ENCODE measurements at regions not wholly inside any gene's neighbourhood (a gene's known extent, or its start where the extent isn't known, plus 50 kb on each side); places are given as distances from the start of the nearest gene placed in this dataset.
A peak's percentile ranks its signal among the peaks of the same experiment; 100 is the strongest.
"Not testable (repeated sequence)": the region's sequence is repeated elsewhere in the genome, so short reads cannot be mapped to it uniquely, and the experiment has no call there.

DNA sequence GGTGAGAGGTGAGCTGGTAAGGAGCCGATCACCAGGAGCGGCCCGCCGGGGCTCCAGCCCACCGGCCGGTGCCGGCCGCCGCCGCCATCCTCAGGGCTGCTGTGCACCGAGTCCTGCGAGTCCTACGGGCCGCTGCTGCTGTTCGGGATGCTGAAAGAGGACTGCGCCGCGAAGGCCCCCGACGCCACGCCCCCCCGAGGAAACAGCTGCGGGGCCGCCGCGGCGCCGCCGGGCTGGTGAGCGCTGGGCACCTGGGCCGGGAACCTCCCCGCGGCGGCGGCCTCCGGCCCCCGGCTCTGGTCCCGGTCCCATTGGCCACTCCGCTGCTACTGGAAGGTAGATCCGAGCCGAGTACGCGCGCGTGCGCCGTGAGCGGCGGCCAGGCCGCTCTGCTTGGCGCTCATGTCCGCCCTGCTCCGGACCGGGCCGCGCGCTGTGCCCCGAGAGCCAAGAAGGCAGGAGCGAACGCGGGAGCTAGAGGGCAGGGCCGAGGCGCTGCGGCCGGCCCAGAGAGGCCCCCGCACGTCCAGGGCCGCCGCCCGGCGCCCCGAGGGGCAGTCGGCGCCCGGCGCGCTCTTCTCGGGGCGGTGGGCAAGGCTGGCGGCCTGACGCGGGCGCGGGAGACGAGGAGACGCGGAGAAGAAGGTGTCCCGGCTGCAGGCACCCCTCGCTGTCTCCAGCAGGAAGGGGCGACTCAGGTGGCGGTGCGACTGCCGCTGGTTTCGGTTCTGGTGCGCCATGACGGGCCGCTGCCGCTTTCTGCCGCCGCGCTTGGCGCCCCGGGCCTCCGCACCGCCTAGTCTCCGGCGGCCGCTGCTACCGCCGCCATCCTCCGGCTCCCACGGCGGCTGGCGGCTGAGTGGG lies 121.3 kb upstream of the WIPF3 start:
- H3K4me3 ChIP-seq (ENCODE audit: low read depth, low read length), result peak overlapping the region; percentile 60
- TF ChIP-seq, protein P1, sequence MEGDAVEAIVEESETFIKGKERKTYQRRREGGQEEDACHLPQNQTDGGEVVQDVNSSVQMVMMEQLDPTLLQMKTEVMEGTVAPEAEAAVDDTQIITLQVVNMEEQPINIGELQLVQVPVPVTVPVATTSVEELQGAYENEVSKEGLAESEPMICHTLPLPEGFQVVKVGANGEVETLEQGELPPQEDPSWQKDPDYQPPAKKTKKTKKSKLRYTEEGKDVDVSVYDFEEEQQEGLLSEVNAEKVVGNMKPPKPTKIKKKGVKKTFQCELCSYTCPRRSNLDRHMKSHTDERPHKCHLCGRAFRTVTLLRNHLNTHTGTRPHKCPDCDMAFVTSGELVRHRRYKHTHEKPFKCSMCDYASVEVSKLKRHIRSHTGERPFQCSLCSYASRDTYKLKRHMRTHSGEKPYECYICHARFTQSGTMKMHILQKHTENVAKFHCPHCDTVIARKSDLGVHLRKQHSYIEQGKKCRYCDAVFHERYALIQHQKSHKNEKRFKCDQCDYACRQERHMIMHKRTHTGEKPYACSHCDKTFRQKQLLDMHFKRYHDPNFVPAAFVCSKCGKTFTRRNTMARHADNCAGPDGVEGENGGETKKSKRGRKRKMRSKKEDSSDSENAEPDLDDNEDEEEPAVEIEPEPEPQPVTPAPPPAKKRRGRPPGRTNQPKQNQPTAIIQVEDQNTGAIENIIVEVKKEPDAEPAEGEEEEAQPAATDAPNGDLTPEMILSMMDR (IDR thresholded peaks at IDR 0.05; ENCODE audit: low read depth, low read length), result no peak

DNA sequence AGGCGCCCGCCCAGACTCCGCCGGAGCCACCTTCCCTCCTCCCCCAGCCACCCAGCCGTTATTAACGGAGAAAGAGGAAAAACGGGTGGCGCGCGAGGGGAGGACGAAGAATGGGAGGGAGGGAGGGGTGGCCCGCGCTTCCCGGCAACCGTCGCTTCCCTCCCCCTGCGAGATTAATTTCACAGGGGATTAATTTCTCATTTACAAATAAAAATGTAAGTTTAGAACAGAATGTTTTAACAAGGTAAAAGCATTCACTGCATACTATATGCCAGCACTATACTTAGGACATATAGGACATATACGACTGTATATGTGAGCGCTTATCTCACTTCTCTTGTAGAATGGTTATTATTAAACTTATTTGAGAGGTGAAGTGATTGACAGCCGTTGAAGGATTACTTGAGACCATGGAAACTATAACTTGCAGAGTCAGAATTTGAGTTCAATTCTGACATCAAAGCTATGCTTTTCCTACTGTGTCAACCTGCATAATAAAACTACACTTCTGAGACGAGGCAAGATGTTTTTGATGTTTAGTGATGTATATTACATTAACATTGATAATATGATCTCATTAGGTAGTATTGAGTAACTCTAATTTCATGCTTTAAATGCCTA lies 120.5 kb upstream of the WIPF3 start:
- peak overlapping the region; percentile 60 for H3K4me3 ChIP-seq (ENCODE audit: low read depth, low read length)

DNA sequence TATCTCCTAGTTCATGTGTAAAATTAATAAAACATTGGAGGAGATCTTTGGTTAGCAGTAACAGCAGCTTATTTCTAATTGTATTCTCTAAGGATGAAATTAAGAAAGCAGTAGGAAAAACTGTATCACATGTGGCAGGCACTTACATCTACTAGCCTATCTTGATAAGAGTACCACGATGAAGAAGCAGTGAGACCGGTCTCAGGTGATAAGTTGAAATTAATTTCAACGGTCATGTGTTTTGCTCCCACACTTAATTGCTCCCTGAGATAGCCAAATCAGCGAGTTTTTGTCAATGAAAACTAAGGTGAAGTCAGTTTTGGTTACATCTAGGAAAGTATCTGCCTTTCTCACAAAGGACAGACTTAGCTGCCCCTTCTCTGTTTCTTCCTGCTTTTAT lies 115.8 kb upstream of the WIPF3 start:
- not testable (repeated sequence) for H3K4me3 ChIP-seq (ENCODE audit: low read depth, low read length)

DNA sequence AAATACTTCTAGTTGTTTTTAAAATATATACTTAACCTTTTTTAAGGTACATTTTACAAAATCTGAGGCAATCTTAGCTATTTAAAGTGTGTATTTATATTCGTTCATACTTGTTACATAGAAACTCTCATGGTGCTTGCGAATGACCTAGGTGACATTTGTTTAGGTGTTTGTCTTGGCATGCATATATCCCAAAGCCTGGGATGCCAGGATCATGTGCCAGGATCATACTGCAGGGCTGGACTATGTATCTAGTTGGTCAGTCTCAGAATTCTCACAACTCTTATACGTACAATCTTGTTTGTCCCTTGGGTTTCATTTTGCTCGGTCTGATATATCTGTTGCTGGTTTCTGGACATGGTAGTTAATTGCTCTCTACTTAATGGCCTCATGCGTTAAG lies 109.9 kb upstream of the WIPF3 start:
- H3K4me3 ChIP-seq (ENCODE audit: low read depth, low read length), result not testable (repeated sequence)

DNA sequence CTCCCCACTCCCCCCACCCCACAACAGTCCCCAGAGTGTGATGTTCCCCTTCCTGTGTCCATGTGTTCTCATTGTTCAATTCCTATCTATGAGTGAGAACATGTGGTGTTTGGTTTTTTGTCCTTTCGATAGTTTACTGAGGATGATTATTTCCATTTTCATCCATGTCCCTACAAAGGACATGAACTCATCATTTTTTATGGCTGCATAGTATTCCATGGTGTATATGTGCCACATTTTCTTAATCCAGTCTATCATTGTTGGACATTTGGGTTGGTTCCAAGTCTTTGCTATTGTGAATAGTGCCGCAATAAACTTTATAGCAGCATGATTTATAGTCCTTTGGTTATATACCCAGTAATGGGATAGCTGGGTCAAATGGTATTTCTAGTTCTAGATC lies 106.6 kb upstream of the WIPF3 start:
- H3K4me3 ChIP-seq (ENCODE audit: low read depth, low read length), result not testable (repeated sequence)

DNA sequence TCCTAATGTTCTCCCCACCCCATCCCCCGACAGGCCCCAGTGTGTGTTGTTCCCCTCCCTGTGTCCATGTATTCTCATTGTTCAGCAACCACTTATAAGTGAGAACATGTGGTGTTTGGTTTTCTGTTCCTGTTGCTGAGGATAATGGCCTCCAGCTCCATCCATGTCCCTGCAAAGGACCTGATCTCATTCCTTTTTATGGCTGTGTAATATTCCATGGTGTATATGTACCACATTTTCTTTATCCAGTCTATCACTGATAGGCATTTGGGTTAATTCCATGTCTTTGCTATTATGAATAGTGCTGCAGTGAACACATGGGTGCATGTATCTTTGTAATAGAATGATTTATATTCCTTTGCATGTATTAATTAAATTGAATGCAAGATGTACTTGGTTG lies 104.8 kb upstream of the WIPF3 start:
- not testable (repeated sequence) for H3K4me3 ChIP-seq (ENCODE audit: low read depth, low read length)

DNA sequence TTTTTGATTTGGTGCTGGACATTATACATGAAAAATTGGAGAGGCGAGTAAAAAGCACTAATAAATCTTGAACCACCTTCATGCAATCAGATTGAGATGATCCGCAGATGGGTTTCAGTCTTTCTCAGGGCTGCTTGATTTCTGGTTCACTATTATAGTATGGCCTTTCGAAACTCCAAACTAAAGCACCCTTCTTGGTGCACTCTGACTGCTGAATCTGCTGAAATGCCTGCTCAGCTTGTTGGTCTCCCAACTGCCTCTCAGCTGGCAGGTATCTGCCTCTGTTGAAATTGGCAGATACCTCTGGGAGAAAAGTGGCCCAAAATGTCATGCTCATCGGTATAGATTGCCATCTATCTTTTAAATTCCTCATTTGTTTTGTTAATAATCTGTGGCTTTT lies 102.5 kb upstream of the WIPF3 start:
- not testable (repeated sequence) for H3K4me3 ChIP-seq (ENCODE audit: low read depth, low read length)

DNA sequence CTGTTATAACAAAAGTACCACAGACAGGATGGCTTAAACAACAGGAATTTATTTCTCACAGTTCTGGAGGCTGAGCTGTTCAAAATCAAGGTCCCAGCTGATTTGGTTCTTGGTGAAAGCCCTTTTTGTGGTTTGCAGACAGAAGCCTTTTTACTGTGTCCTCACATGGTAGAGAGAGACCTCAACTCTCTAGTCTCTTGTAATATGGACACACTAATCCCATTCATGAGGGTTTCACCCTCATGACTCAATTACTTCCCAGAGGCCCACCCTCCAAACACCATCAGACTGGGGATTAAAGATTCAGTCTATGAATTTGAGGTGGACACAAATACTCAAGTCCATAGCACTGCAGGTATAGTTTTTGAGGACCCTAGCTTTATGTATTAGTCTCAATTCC lies 97.3 kb upstream of the WIPF3 start:
- not testable (repeated sequence) for H3K4me3 ChIP-seq (ENCODE audit: low read depth, low read length)

DNA sequence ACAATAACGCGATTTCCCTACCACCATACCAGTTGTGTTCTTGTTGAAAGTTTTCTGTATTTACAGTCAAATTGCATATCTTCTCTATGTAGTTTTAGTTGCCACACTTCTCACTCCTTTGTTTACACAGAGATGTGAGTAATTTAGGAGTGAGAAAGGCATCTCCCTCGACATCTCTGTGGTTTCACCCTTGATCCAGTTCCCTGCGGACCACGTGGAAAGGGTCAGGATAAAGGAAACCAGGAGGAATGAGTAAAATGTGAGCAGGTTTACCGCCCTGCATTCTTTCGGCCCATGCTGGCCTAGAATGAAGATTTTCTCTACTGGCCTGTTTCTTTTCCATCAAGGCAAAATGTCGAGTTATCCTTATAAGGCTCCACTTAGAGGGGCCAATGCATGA lies 83.2 kb upstream of the WIPF3 start:
- H3K4me3 ChIP-seq (ENCODE audit: low read depth, low read length), result not testable (repeated sequence)

DNA sequence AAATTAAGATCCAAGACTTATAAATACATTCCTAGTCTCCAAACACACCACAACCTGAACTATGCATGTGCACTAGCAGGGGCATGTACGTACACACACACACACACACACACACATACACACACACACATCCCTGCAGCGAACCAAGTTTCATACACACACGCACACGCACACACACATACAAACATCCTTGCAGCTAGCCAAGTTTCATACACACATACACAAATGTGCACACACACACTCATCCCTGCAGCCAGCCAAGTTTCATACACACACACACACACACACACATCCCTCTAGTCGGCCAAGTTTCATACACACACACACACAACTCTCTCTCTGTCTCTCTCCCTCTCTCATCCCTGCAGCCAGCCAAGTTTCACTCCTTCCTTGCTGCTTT lies 82.7 kb upstream of the WIPF3 start:
- H3K4me3 ChIP-seq (ENCODE audit: low read depth, low read length), result no peak overlapping the region
- TF ChIP-seq, protein P1 (IDR thresholded peaks at IDR 0.05; ENCODE audit: low read depth, low read length), result no peak

DNA sequence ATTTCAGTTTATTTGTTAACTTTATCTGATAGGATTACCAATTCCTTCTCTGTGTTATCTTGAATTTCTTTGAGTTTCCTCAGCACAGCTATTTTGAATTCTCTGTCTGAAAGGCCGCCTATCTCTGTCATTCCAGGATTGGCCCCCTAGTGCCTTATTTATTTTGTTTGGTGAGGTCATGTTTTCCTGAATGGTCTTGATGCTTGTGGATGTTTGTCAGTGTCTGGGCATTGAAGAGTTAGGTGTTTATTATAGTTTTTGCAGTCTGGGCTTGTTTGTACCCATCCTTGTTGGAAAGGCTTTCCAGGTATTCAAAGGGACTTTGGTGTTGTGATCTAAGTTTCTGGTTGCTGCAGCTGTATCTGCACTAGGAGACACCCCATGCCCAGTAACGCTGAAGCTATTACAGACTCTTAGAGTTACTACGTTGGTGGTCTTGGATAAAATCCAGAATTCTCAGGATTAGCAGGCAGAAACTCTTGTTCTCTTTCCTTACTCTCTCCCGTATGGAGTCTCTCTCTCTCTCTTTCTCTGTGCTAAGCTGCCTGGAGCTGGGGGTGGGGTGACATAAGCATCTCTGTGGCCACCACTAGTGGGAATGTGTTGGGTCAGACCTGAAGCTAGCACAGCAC lies 76.7 kb upstream of the WIPF3 start:
- H3K4me3 ChIP-seq (ENCODE audit: low read depth, low read length), result not testable (repeated sequence)

DNA sequence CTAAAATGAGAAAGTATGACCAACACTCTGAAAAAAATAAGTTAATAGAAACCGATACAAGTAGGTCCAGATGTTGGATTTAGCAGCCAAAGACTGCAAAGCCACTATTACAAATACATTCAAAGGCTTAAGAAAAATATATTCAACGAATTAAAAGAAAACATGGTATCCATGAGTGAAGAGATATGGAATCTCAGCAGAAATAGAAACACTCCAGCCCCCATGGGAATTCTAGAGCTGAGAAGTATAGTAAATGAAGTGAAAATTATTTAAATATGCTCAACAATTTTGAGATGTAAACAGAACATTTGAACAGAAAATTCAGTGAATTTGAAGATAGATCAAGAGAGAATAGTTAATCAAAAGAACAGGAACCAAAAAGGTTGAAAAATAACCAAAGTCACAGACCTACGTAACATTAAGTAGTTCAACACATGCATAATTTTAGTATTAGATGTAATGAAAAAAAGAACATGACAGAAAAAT lies 72.0 kb upstream of the WIPF3 start:
- TF ChIP-seq, protein P1 (IDR thresholded peaks at IDR 0.05; ENCODE audit: low read depth, low read length), result no peak
- no peak overlapping the region for H3K4me3 ChIP-seq (ENCODE audit: low read depth, low read length)

DNA sequence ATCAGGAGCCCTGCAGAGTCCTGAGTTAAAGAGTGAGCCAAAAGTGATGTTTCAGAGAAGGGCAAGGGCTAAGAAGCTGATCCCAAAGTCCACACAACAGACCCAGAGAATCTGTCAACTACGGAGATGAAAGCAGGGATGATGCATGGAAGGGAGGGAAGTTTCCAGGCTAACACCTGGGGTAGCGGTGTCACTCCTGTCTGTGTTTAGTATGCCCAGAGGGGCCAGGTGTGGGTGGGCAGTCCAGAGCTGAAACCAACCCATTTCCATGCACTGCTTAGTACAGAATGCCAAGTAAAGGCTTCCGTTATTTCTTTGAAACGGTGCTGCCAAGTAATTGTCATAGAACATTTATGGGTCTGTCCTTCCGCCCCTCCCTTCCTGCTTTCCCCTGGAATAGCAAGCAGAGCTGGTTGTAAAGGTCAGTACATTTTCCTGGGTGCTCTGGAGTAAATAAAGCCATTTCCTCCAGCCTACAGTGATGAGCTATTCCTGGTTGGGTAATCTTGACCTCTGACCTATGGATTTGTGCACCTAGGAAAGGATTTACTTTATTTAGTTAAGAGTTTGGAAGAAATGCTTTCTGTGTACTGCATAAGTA lies 58.6 kb upstream of the WIPF3 start:
- H3K4me3 ChIP-seq (ENCODE audit: low read depth, low read length), result not testable (repeated sequence)

All from WI38 (cell line).